A549 (cell line): ENCODE measurements at regions not wholly inside any gene's neighbourhood (a gene's known extent, or its start where the extent isn't known, plus 50 kb on each side); places are given as distances from the start of the nearest gene placed in this dataset.

Experiments
- ATAC-seq, 2 experiments: fragments of 200-7000 bp in 1 of 2; fragments of >200 bp in 1 of 2; cut with Nextera tagmentation in 1 of 2; cut with Tn5 transposase in 1 of 2; 3 replicates each; pipeline versions ENCODE4 v1.8.0 to v1.9.1; 2018 to 2020; ENCODE audit warnings: mild to moderate bottlenecking in 1 of 2, moderate library complexity in 1 of 2
- CTCF ChIA-PET: fragments of 300-600 bp; sonication (Branson Sonifier 250); formaldehyde crosslinking; extraction: SDS; loops from one replicate; lab custom pipeline; 2021; ENCODE audit warnings: antibody characterized with exemption, inconsistent platforms; lab: Yijun Ruan, JAX
- POLR2A ChIA-PET: fragments of 350-600 bp; formaldehyde crosslinking; extraction: SDS; loops from one replicate; lab custom pipeline; 2021; ENCODE audit warnings: antibody characterized with exemption, inconsistent platforms; lab: Yijun Ruan, JAX
- DNase-seq, 2 experiments: peaks; one replicate each; pipeline versions ENCODE4 v3.0.0 to v3.0.0-alpha.2; 2011 to 2016; ENCODE audit warnings: low read depth in 1 of 2, low spot score in 1 of 2
- FAIRE-seq: peaks from 2 replicates; lab custom pipeline; 2011; peaks lifted over from hg19 to GRCh38; lab: Jason Lieb, UNC
- H3K27ac ChIP-seq, 2 experiments: fragments of >200 bp; sonication (Bioruptor Twin); formaldehyde crosslinking; 3 replicates each; pipeline ENCODE4 v1.5.1; 2016 to 2017
- H3K4me1 ChIP-seq: fragments of >200 bp; sonication (Bioruptor Twin); formaldehyde crosslinking; 3 replicates; pipeline ENCODE4 v1.6.1; 2016
- H3K4me2 ChIP-seq: fragments of >200 bp; sonication (Bioruptor Twin); formaldehyde crosslinking; 3 replicates; pipeline ENCODE4 v1.6.1; 2016
- H3K4me3 ChIP-seq: fragments of >200 bp; sonication (Bioruptor Twin); formaldehyde crosslinking; 3 replicates; pipeline ENCODE4 v1.5.1; 2016
- H3K9me3 ChIP-seq: fragments of >200 bp; sonication (Bioruptor Twin); formaldehyde crosslinking; 3 replicates; pipeline ENCODE4 v1.6.1; 2016
- BCL3 ChIP-seq: fragments of >200 bp; sonication (Bioruptor Twin); formaldehyde crosslinking; IDR thresholded peaks from 3 replicates; pipeline ENCODE4 v1.6.1; 2016
- CBX8 ChIP-seq: fragments of 200-600 bp; sonication (generic); IDR thresholded peaks from 2 replicates; pipeline ENCODE4 v1.6.1; 2016
- CHD2 ChIP-seq: fragments of 150-350 bp; IDR thresholded peaks from 2 replicates; pipeline ENCODE4 v1.6.1; 2014; ENCODE audit warnings: low read length; ENCODE audit not compliant: partially characterized antibody
- CHD4 ChIP-seq: fragments of 200-600 bp; sonication (generic); IDR thresholded peaks from 2 replicates; pipeline ENCODE4 v1.6.1; 2016; ENCODE audit warnings: antibody characterized with exemption, mild to moderate bottlenecking, borderline replicate concordance
- ELK1 ChIP-seq: fragments of 150-350 bp; IDR thresholded peaks from 2 replicates; pipeline ENCODE4 v1.6.1; 2014; ENCODE audit warnings: low read depth, mild to moderate bottlenecking, low read length
- EP300 ChIP-seq, 2 experiments: fragments of >200 bp; sonication (Bioruptor Twin); formaldehyde crosslinking; IDR thresholded peaks; 2 replicates in 1 of 2; 3 replicates in 1 of 2; pipeline ENCODE4 v1.6.1; 2016 to 2017
- ESRRA ChIP-seq: fragments of 150-350 bp; IDR thresholded peaks from 2 replicates; pipeline ENCODE4 v1.6.1; 2014; ENCODE audit warnings: mild to moderate bottlenecking, low read length, borderline replicate concordance
- GATA3 ChIP-seq: IDR thresholded peaks from 2 replicates; pipeline ENCODE4 v1.6.1; 2012; ENCODE audit warnings: borderline replicate concordance
- HDAC2 ChIP-seq: fragments of 200-600 bp; sonication (generic); IDR thresholded peaks from 2 replicates; pipeline ENCODE4 v1.6.1; 2016
- HES2 ChIP-seq: fragments of >200 bp; sonication (Bioruptor Twin); formaldehyde crosslinking; IDR thresholded peaks from 2 replicates; pipeline ENCODE4 v1.6.1; 2016
- HMGXB4 ChIP-seq: fragments of 250-450 bp; sonication (Bioruptor Pico); IDR thresholded peaks from 2 replicates; pipeline ENCODE4 v1.5.0; 2021; ENCODE audit warnings: mild to moderate bottlenecking, moderate library complexity, borderline replicate concordance
- JUN ChIP-seq, 2 experiments: fragments of >200 bp; sonication (Bioruptor Twin); formaldehyde crosslinking; IDR thresholded peaks; 2 replicates in 1 of 2; 3 replicates in 1 of 2; pipeline ENCODE4 v1.6.1; 2016 to 2017
- MAZ ChIP-seq: fragments of 150-350 bp; IDR thresholded peaks from 2 replicates; pipeline ENCODE4 v1.6.1; 2014; ENCODE audit warnings: antibody characterized with exemption, low read depth, low read length, borderline replicate concordance
- POLR2AphosphoS2 ChIP-seq: conservative IDR thresholded peaks from 2 replicates; pipeline ENCODE4 v1.6.1; 2012; ENCODE audit warnings: low read length, improper control_type of control experiment, inconsistent platforms
- RAD21 ChIP-seq, 2 experiments: fragments of >200 bp in 1 of 2; sonication (Bioruptor Twin) in 1 of 2; formaldehyde crosslinking in 1 of 2; IDR thresholded peaks in 1 of 2; conservative IDR thresholded peaks in 1 of 2; 2 replicates in 1 of 2; 3 replicates in 1 of 2; pipeline ENCODE4 v1.6.1; 2012 to 2018; ENCODE audit warnings: inconsistent platforms in 1 of 2
- RCOR1 ChIP-seq: fragments of 150-350 bp; IDR thresholded peaks from 2 replicates; pipeline ENCODE4 v1.6.1; 2014; ENCODE audit warnings: antibody characterized with exemption, low read length, low read depth
- REST ChIP-seq: fragments of 200-600 bp; sonication (generic); IDR thresholded peaks from 2 replicates; pipeline ENCODE4 v1.6.1; 2016; ENCODE audit warnings: antibody characterized with exemption, mild to moderate bottlenecking, moderate library complexity
- RFX5 ChIP-seq: fragments of 450-650 bp; IDR thresholded peaks from 2 replicates; pipeline ENCODE4 v1.7.1; 2014; ENCODE audit warnings: antibody characterized with exemption, mild to moderate bottlenecking, moderate library complexity
- RNF2 ChIP-seq: fragments of 200-600 bp; sonication (generic); IDR thresholded peaks from 2 replicates; pipeline ENCODE4 v1.6.1; 2016; ENCODE audit warnings: low read depth, mild to moderate bottlenecking, antibody characterized with exemption, moderate library complexity, borderline replicate concordance
- TP53 ChIP-seq: fragments of 250-450 bp; sonication (Bioruptor Pico); IDR thresholded peaks from 2 replicates; pipeline ENCODE4 v1.5.0; 2021; ENCODE audit warnings: mild to moderate bottlenecking, moderate library complexity
- WGBS: methylation state at CpG from one replicate; pipeline ENCODE4 v1.1.6; 2017; ENCODE audit errors: missing lambda C conversion rate; 5-methylcytosine and 5-hydroxymethylcytosine counted together

- no peak for FAIRE-seq
- 34% methylated on average over 1 of the region's 1 CpG for WGBS
- POLR2A ChIA-PET, result no interaction called here
These were observed 123.7 kb downstream of the MAGEB17 start for GRCh38 chrX:16290997-16291396.

GRCh38 chrX:16300831-16301230 is 133.6 kb downstream of the MAGEB17 start:
- no peaks in the 10 kb centered on the region for H3K9me3 ChIP-seq
- H3K27ac ChIP-seq, result no peak overlapping the region
- no peak overlapping the region for H3K4me2 ChIP-seq
- DNase-seq (no peak), FAIRE-seq (peak; percentile 77)
- TF ChIP-seq EP300 (IDR thresholded peaks at IDR 0.05) (no peak), HES2 (no peak), CBX8 (no peak), ESRRA (no peak), HDAC2 (no peak), REST (no peak), ELK1 (no peak), BCL3 (no peak), CHD4 (no peak)
- TF ChIP-seq, all 56 proteins: peak for 0
- no peak for ATAC-seq
- WGBS, result 13% methylated on average over 2 of the region's 2 CpGs
- ChIA-PET CTCF (interaction anchor here (0.7 kb wide), 1 partner anchor 135 kb away, joined by 3 read pairs; no protein-coding TSS in a partner anchor), POLR2A (no interaction called here)
- Histone ChIP-seq H3K4me1 (no peaks in the 10 kb centered on the region), H3K4me3 (no peak overlapping the region)

More at GRCh38 chrX:16290997-16291396, 123.7 kb downstream of the MAGEB17 start:
- Histone ChIP-seq H3K4me3 (no peak overlapping the region), H3K9me3 (no peaks in the 10 kb centered on the region), H3K4me1 (no peaks in the 10 kb centered on the region), H3K27ac (no peak overlapping the region), H3K4me2 (no peak overlapping the region)
- DNase-seq (no peak), ATAC-seq (no peak)
- CTCF ChIA-PET, result no interaction called here
- TF ChIP-seq RCOR1, result no peak
- TF ChIP-seq MAZ, result no peak
- no peak for TF ChIP-seq ESRRA
- TF ChIP-seq CHD2, result no peak
- no peak for TF ChIP-seq RFX5
- TF ChIP-seq RNF2, result no peak
- no peak for TF ChIP-seq GATA3
- no peak for TF ChIP-seq TP53 (CRISPR knock-in tag)
- TF ChIP-seq EP300 (IDR thresholded peaks at IDR 0.05), result no peak
- TF ChIP-seq POLR2AphosphoS2, result no peak
- TF ChIP-seq HMGXB4, result no peak
- no peak for TF ChIP-seq CHD4
- no peak for TF ChIP-seq HES2
- no peak for TF ChIP-seq RAD21 (conservative IDR thresholded peaks at IDR 0.05 in 1 of 2, IDR thresholded peaks at IDR 0.05 in 1 of 2)
- no peak for TF ChIP-seq JUN (IDR thresholded peaks at IDR 0.05)
- no peak for TF ChIP-seq CBX8
